ENCODE measurements at regions not wholly inside any gene's neighbourhood (a gene's known extent, or its start where the extent isn't known, plus 50 kb on each side); places are given as distances from the start of the nearest gene placed in this dataset.
"Not testable (repeated sequence)": the region's sequence is repeated elsewhere in the genome, so short reads cannot be mapped to it uniquely, and the experiment has no call there.

DNA sequence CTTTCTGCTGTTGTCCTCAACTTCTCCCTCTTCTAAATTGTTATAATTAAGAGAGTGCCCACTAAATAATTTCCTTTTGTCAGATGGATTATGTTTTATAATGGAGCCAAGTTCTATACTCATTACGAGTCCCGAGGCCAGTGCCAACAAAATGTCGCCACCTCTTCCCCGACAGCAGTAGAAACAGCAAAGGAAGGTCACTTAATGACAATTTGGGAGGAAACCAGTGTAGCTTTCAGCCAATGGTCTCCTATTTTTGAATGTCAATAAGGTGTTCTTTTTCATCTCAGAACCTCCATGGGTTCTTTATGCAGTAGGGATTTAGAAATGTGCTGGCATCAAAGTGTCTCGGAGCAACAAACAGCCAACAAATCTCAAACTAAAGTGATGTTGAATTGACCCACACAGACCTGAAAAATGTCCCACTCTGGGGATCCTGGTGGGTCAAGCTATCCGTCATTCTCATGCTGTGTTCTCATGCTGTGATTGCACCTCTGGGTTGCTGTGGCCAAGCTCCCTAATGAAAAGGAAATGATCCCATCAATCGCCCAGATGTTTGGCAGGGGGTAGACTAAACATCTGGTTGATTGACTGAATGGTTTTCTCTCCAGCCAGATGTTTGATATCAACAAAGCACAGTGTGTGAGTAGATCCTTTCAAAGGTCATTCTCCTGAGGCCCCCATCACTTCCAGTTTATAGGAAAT, 291.9 kb downstream of the DMAC1 start:
- in situ Hi-C loops (cut with HindIII; ENCODE audit: low pct_unique_long_range_greater_than_20kb, low sequenced_read_pairs): no loop called here
- no peak for DNase-seq (ENCODE audit: low read depth)

DNA sequence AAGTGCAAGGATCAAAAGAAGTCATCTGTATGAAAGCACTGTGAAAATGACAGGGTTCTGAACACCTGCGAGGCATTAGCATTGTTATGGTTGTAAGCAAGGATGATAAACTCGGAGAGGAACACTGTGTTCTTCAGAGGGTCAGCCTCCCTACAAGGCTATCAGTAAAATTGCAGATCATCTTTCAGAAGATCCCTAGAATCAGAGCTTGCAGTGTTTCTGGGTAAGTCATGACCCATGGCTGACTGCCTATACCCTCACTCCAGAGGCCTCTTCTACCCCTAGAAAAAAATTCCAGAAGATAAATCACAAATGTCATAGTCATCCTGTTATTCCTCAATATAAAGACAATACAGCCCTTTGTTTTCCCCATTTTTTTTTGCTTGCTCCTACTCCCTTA, 292.6 kb downstream of the DMAC1 start:
- in situ Hi-C loops (cut with HindIII; ENCODE audit: low pct_unique_long_range_greater_than_20kb, low sequenced_read_pairs): no loop called here
- DNase-seq (ENCODE audit: low read depth): no peak

DNA sequence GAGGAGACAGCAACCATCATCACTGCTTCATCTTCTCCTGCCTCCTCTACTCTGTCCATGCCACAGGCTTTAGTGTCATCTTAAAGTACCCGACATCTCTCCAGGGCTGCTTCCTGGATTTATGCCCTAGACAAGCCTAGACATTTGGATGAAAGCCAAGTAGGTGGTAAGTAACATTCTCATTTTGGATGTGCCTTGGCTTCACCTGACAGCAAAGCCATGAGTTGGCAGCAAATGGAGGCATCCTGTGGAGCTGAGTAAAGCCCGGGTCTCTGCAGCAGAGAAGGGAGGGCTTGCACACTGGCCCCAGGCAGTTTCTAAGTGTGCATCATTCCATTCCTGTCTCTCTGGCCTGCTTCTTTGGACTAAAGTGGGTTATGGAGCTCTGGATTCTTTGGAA, 299.1 kb downstream of the DMAC1 start:
- DNase-seq (ENCODE audit: low read depth): no peak
- in situ Hi-C loops (cut with HindIII; ENCODE audit: low pct_unique_long_range_greater_than_20kb, low sequenced_read_pairs): no loop called here

DNA sequence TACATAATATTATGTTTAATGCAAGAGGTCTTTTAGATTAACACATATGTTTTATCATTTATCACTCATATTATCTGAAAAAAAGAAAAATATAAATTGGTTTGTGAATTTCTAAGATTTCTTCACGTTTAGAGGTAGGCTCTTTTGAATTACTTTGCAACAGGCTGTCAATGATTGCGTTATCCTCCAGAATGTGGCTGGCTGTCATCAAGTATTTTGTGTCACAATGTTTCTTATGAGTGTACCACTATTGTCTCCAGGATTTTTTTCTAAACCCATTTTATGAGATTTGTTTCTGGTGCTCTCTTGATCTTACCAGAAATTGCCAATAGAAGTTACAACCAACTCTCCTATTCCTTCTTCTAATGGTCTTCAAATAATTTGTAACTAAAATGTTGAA, 307.9 kb downstream of the DMAC1 start:
- no peak for DNase-seq (ENCODE audit: low read depth)
- in situ Hi-C loops (cut with HindIII; ENCODE audit: low pct_unique_long_range_greater_than_20kb, low sequenced_read_pairs): no loop called here

DNA sequence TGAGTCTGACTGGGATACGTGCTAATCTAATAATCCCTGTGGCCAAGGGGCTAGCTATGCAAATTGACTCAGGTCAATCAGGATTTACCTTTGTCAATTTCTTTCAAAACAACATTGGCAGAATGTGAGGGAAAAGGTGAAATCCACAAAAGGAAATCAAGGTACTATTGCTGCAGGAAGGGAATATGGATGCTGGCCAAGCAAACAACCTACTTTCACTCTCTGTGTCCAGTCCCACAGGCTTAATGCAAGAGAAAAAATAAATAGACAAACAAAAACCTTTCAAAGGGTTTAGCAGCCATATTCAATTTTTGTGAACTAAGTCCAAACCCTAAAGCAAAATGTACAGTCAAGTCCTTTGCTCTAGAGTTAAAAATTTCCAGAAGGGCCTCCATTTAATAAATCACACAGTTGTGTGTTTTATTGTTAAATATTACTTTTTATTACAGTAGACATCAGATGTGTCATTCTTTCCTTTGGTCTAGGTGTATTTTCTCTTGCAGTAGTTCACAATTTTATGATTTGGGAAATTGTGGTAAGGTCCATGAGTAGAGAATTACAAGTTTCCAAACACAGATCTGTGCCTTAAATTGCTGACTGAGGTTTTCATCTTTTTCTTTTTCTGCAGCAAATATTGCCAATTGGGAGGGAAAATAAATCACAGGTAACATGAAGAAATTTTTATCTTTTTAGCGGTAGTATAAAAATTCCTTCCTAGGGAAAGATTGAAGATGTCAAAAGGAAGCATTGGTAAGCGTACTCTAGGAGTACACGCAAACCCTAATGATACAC, 309.1 kb downstream of the DMAC1 start:
- DNase-seq (ENCODE audit: low read depth): no peak
- in situ Hi-C loops (cut with HindIII; ENCODE audit: low pct_unique_long_range_greater_than_20kb, low sequenced_read_pairs): no loop called here

DNA sequence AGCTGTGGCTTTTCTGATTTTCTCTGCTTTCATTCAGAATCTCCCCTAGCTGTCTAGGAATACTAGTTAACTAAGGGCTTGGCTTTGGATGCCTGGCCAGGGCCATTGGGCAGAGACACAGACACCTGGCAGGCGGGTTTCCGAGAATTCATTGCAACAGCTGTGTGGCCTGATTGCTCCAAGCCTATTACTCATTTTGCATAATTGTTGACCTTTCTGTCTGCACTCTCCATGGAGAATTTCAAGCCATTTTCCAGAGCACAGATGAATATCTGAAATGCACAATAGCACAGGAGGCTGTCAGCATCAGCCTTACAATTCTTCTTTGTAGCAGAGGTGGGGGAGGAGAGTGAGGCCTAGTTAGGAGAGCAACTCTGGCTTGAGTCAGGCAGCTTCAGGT, 310.5 kb downstream of the DMAC1 start:
- DNase-seq (ENCODE audit: low read depth): no peak
- in situ Hi-C loops (cut with HindIII; ENCODE audit: low pct_unique_long_range_greater_than_20kb, low sequenced_read_pairs): no loop called here

DNA sequence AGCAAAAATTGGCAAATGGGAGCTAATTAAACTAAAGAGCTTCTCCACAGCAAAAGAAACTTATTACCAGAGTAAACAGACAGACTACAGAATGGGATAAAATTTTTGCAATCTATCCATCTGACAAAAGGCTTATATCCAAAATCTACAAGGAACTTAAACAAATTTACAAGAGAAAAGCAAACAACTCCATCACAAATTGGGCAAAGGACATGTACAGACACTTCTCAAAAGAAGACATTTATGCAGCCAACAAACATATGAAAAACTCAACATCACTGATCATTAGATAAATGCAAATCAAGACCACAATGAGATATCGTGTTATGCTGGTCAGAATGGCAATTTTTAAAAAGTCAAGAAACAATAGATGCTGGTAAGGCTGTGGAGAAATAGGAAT, 315.6 kb downstream of the DMAC1 start:
- in situ Hi-C loops (cut with HindIII; ENCODE audit: low pct_unique_long_range_greater_than_20kb, low sequenced_read_pairs); DNase-seq (ENCODE audit: low read depth): not testable (repeated sequence)

DNA sequence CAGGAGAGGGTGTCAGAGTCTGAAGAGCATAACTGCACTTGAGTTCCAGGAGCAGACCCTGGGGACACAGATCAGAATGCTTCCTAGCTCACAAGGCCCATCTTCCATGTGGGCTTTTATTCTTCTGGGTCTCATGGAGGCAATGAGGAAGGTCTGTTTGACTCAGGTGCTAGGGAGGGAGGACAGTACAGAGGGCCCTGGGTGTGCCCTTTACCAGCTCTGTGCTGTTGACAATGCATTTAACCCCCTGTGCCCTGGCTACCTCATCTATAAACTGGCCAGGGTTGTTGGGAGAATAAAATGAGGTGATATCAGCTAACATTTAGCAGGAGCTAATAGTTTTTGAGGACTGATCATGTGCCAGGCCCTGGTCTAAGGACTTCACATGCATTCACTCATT, 318.0 kb downstream of the DMAC1 start:
- DNase-seq (ENCODE audit: low read depth): no peak
- in situ Hi-C loops (cut with HindIII; ENCODE audit: low pct_unique_long_range_greater_than_20kb, low sequenced_read_pairs): no loop called here

DNA sequence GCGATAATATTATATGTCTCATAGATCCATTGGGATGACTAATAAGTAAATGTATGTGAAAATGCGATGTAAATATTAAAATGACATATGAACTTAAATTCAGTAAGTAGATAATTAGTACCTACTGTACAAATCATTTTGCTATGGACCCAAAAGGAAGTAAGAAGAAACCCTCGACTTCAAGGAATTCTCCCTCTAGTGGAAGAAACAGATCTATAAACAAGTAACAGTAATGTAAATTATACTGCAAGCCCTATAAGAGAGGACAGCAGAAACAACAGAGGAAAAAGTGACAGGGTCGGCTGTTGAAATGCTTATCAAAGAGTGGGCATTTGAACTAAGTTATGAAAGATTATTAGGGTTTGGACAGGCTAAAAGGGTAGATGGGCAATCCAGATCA, 320.3 kb downstream of the DMAC1 start:
- in situ Hi-C loops (cut with HindIII; ENCODE audit: low pct_unique_long_range_greater_than_20kb, low sequenced_read_pairs): no loop called here
- DNase-seq (ENCODE audit: low read depth): no peak

DNA sequence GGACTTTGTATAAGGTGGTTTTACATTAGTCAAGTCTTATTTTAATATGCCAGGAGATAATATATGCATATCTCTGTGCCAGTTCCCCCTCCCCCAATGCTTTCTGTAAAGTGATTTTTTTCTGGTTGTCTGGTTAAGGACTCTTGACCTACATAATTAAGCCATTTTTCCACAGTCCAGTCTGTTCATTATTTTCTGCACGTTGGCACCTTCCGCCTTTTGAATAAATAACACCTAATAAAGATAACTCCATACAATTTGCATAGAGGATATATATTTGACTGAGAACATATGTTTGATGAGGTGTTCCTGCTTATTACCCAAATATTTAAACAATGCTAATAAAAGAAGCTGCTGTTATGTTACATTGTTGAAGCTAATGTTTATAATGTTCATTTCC, 320.9 kb downstream of the DMAC1 start:
- in situ Hi-C loops (cut with HindIII; ENCODE audit: low pct_unique_long_range_greater_than_20kb, low sequenced_read_pairs): no loop called here
- no peak for DNase-seq (ENCODE audit: low read depth)

DNA sequence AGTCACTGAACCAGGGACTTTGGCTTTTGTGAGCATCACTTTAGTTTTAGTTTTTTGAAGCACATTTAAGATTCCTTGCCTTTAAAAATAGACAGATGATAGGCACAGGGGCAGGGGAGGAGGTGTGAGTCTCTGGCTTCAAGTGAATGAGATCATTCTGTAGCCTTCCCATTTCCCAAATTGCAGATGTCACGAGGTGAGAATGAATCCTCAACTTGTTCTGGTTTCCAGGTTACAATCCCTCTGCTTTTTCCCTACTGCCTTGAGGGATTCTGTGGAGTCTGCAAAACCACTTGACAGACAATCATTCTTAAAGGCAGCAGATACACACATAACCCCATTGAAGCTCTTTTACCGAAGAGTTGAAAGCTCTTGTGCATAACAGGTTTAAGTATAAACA, 332.4 kb downstream of the DMAC1 start:
- DNase-seq (ENCODE audit: low read depth): no peak
- in situ Hi-C loops (cut with HindIII; ENCODE audit: low pct_unique_long_range_greater_than_20kb, low sequenced_read_pairs): no loop called here

DNA sequence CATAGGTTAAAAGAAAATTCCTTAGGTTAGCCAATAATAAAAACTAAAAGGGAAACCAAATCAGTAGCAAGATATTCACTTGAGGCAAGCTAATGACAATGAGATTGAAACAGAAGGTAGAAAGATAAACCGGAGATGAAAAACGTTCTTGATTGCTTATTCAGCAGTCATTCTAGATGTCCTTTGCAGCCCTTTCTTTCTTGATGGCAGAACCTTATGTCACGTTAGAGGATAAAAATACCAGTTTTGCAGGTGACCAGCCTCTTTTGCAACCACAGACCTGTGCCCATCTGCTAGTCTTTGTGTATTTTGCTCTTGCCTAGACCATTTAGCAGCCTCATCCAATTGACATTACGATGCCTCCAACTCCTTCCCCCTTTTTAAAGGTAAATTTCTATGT, 337.8 kb downstream of the DMAC1 start:
- in situ Hi-C loops (cut with HindIII; ENCODE audit: low pct_unique_long_range_greater_than_20kb, low sequenced_read_pairs): no loop called here
- no peak for DNase-seq (ENCODE audit: low read depth)

DNA sequence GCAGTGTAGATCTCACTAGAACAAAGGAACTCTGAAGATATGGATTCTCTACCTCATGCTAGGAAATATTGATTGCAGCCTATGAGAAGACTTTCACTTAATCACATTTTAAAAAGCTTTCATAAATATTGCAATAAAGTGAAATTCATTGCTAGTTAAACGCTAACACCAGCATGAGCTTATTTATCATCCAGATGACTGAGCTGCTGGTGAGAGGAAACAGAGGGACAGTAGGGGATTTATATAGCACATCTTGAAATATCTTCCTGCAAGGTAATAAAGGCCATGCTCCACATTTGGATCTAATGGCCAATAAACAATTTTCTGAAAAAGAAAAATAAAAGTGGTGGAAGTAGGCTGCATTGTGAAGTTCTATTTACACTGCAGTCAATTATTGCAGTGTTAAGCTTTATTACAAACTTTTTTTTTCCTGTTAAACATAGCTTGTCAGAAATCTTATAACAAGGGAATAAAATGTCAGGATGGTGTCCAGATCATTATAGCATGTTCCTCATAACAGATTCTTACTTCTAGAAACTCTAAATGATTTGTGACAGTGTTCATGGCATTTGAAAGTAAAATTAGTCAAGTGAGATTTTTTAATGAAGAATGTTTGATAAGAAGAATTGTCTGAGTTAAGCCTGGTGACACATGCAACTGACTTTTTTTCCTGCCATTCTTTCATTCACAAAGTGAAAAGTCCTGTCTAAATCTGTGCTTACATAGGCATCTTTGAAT, 342.6 kb downstream of the DMAC1 start:
- no peak for DNase-seq (ENCODE audit: low read depth)
- in situ Hi-C loops (cut with HindIII; ENCODE audit: low pct_unique_long_range_greater_than_20kb, low sequenced_read_pairs): no loop called here

DNA sequence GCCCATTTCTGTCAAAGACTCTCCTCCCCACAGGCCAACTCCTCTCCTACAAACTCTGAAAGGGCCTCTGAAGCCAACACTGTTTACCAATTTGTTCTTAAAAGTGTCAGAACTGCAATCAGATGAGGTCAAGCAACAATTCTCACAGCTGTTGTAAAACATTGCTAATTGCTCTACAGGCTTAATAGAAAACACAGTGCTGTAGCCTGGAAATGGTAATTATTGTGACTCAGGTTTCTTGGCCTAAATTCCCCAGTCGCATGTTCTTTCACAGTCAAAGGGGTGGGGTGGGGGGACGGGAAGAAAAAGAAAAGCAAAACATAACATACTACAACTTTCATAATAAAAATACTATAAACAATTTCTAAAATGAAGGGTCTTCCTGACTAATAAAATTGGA, 343.2 kb downstream of the DMAC1 start:
- in situ Hi-C loops (cut with HindIII; ENCODE audit: low pct_unique_long_range_greater_than_20kb, low sequenced_read_pairs): no loop called here
- no peak for DNase-seq (ENCODE audit: low read depth)

DNA sequence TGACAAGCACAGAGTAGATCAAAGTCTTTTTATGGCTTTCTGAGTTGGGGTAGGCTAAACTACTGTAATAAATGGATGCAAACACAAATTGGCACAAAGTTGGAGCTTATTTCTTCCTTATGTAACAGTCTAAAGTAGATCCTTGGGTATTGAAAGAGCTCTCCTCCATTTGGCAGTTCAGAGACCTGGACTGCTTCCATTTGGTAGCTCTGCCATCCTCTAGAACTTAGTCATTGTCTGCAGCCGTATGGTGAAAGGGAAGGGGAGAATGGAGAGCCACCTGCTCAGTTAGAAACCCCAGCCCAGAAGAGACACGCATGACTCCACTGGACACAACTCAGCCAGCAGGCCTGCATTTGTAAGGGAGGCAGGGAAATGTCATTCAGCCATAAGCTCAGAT, 345.0 kb downstream of the DMAC1 start:
- in situ Hi-C loops (cut with HindIII; ENCODE audit: low pct_unique_long_range_greater_than_20kb, low sequenced_read_pairs): no loop called here
- DNase-seq (ENCODE audit: low read depth): no peak

DNA sequence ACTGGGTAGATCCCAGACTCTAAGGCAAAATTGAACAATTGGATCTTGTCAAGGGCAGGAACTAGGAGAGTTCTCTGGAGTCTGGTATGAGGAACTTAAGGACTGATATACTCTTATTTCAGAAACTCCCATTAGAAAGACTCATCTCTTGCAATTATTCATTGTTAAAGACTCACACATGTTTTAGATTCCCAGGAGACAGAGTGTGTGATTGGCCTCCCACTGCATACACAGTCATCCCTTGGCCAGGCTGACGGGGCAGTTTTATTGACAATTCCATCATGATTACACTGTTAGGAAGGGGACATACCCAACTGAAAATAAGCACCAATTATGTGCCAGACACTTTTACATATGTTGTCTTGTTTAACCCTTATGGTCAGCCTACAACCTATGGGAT, 347.2 kb downstream of the DMAC1 start:
- in situ Hi-C loops (cut with HindIII; ENCODE audit: low pct_unique_long_range_greater_than_20kb, low sequenced_read_pairs): no loop called here

DNA sequence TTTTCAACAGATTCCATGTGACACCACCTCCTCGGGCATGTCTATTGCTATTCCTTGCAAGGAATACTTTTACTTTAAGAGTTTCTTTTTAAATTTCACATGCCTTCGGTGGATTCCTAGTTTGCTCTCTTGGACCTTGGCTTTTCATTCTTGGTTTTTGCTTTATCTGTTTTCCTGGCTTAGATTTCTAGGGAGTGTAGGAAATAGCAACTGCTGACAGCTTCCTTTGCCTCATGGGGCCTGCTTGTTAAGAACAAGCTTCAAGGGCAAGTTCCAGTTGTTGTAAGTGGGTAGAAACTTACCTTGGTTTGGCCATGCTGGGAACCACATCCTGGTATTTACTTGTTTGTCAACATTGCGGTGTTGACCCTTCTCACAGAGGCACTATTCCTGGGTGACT, 348.5 kb downstream of the DMAC1 start:
- in situ Hi-C loops (cut with HindIII; ENCODE audit: low pct_unique_long_range_greater_than_20kb, low sequenced_read_pairs): no loop called here
- no peak for DNase-seq (ENCODE audit: low read depth)

More for the DNA sequence above, 347.2 kb downstream of the DMAC1 start:
- peak; percentile 15 for DNase-seq (ENCODE audit: low read depth)

DNA sequence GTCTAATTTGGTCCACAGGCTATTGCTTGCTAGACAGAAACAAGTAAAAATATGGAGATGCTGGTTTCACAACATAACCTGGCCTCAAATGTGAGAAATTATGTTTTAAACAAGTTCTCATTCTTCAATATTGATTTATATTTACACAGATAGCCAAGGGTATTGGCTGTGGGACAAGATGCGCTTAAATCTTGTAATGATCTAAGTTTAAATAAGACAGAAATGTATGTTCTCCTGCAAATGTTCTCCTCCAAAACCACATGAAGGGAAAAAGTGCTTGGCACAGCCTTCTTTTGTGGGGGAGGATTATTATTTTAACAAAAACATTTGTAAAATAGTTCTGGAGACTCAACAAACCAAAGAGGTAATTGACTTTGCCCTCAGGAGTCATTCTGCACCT, 356.0 kb downstream of the DMAC1 start:
- in situ Hi-C loops (cut with HindIII; ENCODE audit: low pct_unique_long_range_greater_than_20kb, low sequenced_read_pairs): no loop called here
- DNase-seq (ENCODE audit: low read depth): no peak

DNA sequence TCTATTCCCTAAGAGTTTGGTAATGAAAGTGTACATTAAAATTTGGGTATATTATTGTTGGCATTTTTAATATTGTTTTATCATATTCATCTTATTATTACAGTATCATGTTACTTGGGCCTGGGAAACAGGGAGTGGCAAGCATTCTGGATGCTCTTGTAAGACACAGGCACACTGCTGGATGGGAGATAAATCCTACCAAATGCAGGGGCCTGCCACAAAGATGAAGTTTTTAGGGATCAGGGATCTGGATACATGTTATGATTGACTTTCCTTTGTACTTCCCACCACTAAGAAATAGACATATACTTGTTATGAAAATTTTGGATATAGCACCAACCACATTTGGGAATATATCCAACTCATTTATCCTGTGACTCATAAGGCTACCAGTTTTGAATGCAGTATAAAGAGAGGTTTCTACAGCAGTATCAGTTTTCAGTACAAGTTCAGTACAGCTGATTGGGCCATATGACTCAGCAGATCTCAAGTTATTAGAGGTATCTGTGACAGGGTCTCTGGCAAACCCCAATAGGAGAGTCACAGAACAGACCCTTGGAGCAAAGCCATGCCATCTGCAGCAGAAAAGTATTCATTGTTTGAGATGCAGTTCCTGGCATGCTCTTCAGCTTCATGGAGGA, 360.1 kb downstream of the DMAC1 start:
- no peak for DNase-seq (ENCODE audit: low read depth)
- in situ Hi-C loops (cut with HindIII; ENCODE audit: low pct_unique_long_range_greater_than_20kb, low sequenced_read_pairs): no loop called here

All from Caki2 (cell line).